SK-N-MC (cell line): ENCODE measurements at regions not wholly inside any gene's neighbourhood (a gene's known extent, or its start where the extent isn't known, plus 50 kb on each side); places are given as distances from the start of the nearest gene placed in this dataset.

Source experiments
- DNase-seq: peaks from one replicate; pipeline ENCODE4 v3.0.0-alpha.2; 2011; ENCODE audit warnings: low read depth, low spot score
- H3K27ac ChIP-seq: fragments of 200-600 bp; sonication (generic); 2 replicates; pipeline ENCODE4 v1.5.1; 2016; ENCODE audit warnings: mixed run types
- H3K36me3 ChIP-seq: fragments of 200-600 bp; sonication (generic); 2 replicates; pipeline ENCODE4 v1.6.1; 2017; ENCODE audit warnings: antibody characterized with exemption, low read length, mixed read lengths; ENCODE audit not compliant: insufficient read depth
- H3K4me3 ChIP-seq: fragments of 200-600 bp; sonication (generic); 2 replicates; pipeline ENCODE4 v1.5.1; 2016
- H3K9ac ChIP-seq: fragments of 200-600 bp; sonication (generic); 2 replicates; pipeline ENCODE4 v1.8.0; 2017; ENCODE audit warnings: mixed run types, mixed read lengths; ENCODE audit not compliant: insufficient read length
- H3K9me3 ChIP-seq: fragments of 200-600 bp; sonication (generic); 2 replicates; pipeline ENCODE4 v1.6.1; 2017; ENCODE audit warnings: low read depth, mild to moderate bottlenecking, antibody characterized with exemption, low read length, moderate library complexity, mixed read lengths
- EZH2 ChIP-seq: fragments of 200-600 bp; sonication (generic); IDR thresholded peaks from one replicate; pipeline ENCODE4 v1.6.1; 2017; ENCODE audit warnings: antibody characterized with exemption
- FOXP2 ChIP-seq: optimal IDR thresholded peaks from 2 replicates; pipeline ENCODE3; 2011; ENCODE audit warnings: mild to moderate bottlenecking, moderate library complexity; ENCODE audit not compliant: insufficient read depth; ENCODE audit errors: extremely low read length, control extremely low read depth
- POLR2AphosphoS5 ChIP-seq: IDR thresholded peaks from 2 replicates; pipeline ENCODE4 v1.6.1; 2012; ENCODE audit warnings: mild to moderate bottlenecking, low read depth, low read length, borderline replicate concordance

DNA sequence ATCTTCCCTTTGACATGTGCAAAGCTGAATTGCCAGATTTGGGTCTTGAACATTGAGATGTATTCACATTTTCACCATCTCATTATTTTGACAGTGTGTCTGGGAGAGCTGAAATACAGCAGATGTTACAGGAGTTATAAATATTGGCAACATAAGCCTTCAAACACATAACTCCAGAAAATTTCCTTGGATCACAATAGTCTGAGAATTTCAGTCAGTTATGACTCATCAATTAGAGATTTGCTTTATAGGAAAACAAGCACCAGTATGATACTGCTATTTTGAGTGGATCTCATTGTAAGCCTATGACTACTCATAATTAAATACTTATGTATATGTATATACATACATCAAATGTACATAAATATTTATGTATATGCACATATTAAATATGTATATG is 1171.8 kb downstream of the AMY1C start:
- no peak for DNase-seq
- no peak overlapping the region for H3K27ac ChIP-seq
- no peak for TF ChIP-seq EZH2
- no peak for TF ChIP-seq FOXP2
- TF ChIP-seq POLR2AphosphoS5, result no peak

DNA sequence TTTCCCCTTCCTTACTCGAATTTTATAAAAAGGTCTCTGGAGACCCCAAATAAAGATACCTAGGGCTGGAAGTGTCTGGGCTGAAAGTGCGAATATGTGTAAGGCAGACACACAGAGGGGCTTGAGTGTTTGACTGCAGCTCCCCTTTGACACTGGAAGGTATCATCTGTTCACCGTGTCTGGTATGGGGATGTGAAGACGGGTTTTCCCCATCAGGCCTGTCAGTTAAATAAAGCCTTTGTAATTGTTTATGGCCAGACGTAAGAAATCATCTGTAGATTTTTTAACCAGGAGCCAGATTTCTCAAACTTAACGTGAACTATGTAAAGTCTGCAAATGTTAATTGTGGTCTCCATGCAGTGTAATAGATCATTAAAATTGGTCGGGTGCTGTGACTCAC is 1173.4 kb downstream of the AMY1C start:
- DNase-seq, result no peak
- Histone ChIP-seq H3K9ac (no peak overlapping the region), H3K4me3 (no peak overlapping the region), H3K9me3 (no peaks in the 10 kb centered on the region), H3K36me3 (no peaks in the 10 kb centered on the region), H3K27ac (no peak overlapping the region)
- TF ChIP-seq POLR2AphosphoS5 (no peak), EZH2 (no peak)

More for the DNA sequence above, 1171.8 kb downstream of the AMY1C start:
- Histone ChIP-seq H3K9ac (no peak overlapping the region), H3K9me3 (no peaks in the 10 kb centered on the region), H3K36me3 (no peaks in the 10 kb centered on the region), H3K4me3 (no peak overlapping the region)

DNA sequence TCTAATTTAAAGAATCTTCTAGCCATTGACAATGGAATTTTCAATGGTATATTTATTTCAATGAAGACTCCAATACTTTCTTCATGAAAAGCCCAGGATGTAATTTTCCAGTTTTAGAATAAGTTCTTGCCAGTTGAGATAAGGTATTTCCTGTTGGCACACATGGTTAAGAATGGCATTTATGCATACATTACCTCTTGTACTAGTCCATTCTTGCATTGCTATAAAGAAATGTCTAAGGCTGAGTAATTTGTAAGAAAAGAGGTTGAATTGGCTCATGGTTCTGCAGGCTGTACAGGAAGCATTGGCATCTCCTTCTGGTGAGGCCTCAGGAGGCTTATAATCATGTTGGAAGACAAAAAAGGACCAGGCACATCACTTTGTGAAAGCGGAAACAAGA is 1179.6 kb downstream of the AMY1C start:
- Histone ChIP-seq H3K9me3 (no peaks in the 10 kb centered on the region), H3K4me3 (no peak overlapping the region), H3K27ac (peak overlapping the region; percentile 30; the same call in 1 of the 2 replicates), H3K9ac (no peak overlapping the region), H3K36me3 (no peaks in the 10 kb centered on the region)
- no peak for TF ChIP-seq EZH2
- TF ChIP-seq FOXP2, result no peak
- TF ChIP-seq POLR2AphosphoS5, result no peak
- DNase-seq, result no peak

DNA sequence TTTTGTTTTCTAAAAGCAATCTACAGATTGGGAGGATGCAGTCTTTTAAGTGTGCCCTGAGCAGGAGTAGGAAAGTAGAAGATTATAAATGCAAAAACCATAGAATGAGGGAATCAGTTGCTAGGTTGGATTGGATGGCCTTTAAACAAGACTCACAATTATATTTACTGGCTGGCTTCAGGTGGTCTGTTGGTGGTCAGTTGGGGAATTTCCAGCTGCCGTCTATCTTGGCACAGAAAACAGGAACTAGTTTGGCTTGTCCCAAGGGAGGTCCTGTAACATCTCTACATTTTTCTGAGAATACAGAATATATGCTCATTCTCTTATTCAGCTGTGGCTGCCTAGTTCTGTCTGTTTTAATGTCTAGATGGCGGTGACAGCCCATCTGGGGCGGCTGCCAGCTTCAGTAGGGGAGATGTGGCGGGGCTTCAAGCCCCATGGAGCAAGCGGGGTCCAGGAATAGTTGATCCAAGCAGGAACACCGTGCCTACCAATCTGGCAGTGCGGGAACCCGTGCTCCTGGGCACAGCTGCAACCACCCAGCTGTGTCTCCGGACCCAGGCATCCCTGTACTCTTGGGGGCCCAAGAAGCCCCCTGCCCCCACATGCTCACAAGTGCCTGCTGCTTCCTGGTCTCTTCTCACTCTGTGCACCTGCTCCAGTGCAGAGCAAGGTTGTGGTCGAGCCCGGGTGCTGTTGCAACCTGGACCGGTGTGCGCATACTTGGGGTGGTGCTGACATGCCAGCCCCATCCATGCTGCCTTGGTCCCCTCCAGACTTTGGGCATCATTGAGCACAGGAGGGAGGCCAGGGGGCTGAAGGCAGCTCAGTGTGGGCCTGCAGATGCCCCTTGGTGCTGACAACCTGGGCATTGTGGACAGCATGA is 1182.6 kb downstream of the AMY1C start:
- H3K9ac ChIP-seq, result no peak overlapping the region
- DNase-seq, result no peak
- no peaks in the 10 kb centered on the region for H3K9me3 ChIP-seq
- H3K36me3 ChIP-seq, result no peaks in the 10 kb centered on the region
- H3K4me3 ChIP-seq, result no peak overlapping the region
- no peak overlapping the region for H3K27ac ChIP-seq
- TF ChIP-seq FOXP2, result no peak
- no peak for TF ChIP-seq EZH2
- TF ChIP-seq POLR2AphosphoS5, result no peak

DNA sequence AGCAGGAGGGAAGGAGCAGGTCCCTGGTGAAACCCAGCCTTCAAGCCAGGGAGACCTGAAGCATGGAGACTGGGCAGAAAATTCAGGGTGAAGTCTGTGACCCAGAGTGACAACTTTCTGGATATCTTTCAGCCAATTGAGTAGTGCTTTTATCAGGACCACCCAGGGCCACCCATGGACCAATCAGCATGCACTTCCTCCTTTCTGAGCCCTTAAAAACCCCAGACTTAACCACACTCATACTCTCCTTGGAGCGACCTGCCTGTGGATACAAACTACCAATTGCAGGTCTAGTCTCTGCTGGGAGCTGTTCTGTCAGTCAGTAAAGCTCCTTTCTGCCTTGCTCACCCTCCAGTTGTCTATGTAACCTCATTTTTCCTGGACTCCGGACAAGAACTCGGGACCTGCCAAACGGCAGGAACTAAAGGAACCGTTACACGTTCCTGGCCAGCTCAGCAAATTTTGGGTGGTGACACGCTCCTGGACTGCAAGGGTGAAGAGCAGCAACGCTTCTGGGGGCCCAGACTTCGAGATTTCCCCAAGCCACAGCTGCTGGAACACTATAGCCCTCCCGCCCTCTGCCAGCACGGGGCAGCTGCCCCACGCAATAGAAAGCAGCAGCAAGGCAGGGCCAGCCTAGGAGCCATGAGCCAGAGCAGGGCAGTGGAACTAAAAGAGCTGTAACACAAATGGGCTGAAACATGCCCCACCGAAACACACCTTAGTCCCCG is 1183.4 kb downstream of the AMY1C start:
- Histone ChIP-seq H3K36me3 (no peaks in the 10 kb centered on the region), H3K4me3 (no peak overlapping the region), H3K9ac (no peak overlapping the region), H3K27ac (no peak overlapping the region), H3K9me3 (no peaks in the 10 kb centered on the region)
- no peak for TF ChIP-seq EZH2
- TF ChIP-seq FOXP2, result no peak
- no peak for TF ChIP-seq POLR2AphosphoS5
- no peak for DNase-seq

DNA sequence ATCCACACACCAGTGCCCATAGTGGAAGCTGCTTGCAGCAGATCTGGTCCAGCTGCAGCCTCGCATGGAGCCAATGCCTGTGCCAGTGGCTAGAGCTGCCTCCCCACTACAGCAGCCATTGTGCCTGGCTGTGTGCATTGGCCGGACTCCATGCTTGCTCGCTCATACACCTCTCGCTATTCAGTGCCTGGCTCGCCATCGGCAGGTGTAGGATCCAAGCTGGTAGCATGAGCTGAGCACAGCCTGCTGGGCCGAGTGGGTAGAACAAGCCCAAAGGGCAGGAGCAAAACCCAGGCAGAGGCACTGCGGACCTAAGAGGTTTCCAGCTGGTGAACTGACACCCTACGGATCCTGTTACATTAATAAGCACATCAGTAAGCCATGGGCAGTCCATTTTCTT is 1184.1 kb downstream of the AMY1C start:
- no peak for DNase-seq
- Histone ChIP-seq H3K4me3 (no peak overlapping the region), H3K27ac (no peak overlapping the region), H3K36me3 (no peaks in the 10 kb centered on the region), H3K9ac (no peak overlapping the region), H3K9me3 (no peaks in the 10 kb centered on the region)
- no peak for TF ChIP-seq EZH2
- no peak for TF ChIP-seq FOXP2
- no peak for TF ChIP-seq POLR2AphosphoS5

DNA sequence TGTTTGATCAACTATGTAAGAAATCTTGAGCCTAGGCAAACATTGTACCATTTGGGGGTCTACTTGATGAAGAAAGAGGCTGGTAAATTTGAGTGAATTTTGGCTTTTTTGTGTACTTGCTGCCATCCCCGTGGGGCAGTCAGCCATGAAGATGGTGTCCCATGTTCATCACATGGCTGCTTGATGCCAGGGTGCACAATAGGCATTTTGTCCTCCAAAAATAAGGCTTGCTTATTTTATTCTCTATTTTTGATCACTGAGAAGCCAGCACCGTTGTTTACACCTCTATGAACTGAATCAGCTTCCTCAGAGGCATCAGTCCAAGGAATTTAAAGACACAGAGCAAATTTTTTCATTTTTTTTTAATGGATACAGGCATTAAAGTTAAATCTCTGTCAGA is 1195.7 kb downstream of the AMY1C start:
- no peak for DNase-seq
- no peak overlapping the region for H3K4me3 ChIP-seq
- H3K9me3 ChIP-seq, result no peaks in the 10 kb centered on the region
- H3K27ac ChIP-seq, result no peak overlapping the region
- H3K9ac ChIP-seq, result no peak overlapping the region
- no peaks in the 10 kb centered on the region for H3K36me3 ChIP-seq
- TF ChIP-seq FOXP2, result no peak
- TF ChIP-seq POLR2AphosphoS5, result no peak
- no peak for TF ChIP-seq EZH2

DNA sequence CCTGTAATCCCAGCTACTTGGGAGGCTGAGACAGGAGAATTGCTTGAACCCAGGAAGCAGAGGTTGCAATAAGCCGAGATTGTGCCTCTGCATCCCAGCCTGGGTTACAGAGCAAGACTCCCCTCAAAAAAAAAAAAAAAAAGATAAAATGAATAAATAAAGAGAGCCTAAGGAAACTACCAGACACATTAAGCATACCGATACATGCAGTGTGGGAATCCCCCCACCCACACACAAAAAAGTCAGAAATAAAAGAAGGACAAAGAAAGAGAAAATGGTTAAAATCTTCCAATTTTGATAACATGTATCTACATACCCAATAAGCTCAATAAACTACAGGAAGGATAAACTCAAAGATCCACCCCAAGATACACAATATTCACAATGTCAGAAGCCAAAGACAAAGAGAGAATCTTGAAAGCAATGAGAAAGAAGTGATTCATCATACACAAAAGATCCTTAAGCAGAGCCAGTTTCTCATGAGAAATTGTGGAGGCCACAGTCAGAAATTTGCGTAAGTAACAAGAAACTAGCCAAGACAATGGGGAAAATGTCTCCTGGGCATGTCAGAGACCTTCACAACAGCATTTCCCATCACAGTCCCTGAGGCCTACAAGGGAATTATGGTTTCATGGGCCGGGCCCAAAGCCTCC is 1197.0 kb downstream of the AMY1C start:
- H3K36me3 ChIP-seq, result no peaks in the 10 kb centered on the region
- TF ChIP-seq FOXP2 (no peak), EZH2 (no peak), POLR2AphosphoS5 (no peak)
- H3K4me3 ChIP-seq, result no peak overlapping the region
- no peak for DNase-seq
- no peak overlapping the region for H3K9ac ChIP-seq
- no peak overlapping the region for H3K27ac ChIP-seq
- no peaks in the 10 kb centered on the region for H3K9me3 ChIP-seq
